HepG2 (cell line): ENCODE measurements at regions not wholly inside any gene's neighbourhood (a gene's known extent, or its start where the extent isn't known, plus 50 kb on each side); places are given as distances from the start of the nearest gene placed in this dataset.
A peak's percentile ranks its signal among the peaks of the same experiment; 100 is the strongest.

Experiments used
- ATAC-seq: fragments of 200-7000 bp; cut with Tn5 transposase; 3 replicates; pipeline ENCODE4 v1.9.1; 2020; ENCODE audit warnings: mild to moderate bottlenecking, moderate library complexity
- BruUV-seq: library from RNA; stranded (reverse); fragments of 400-500 nt; replicated peaks from 2 replicates; lab custom pipeline; 2021; lab: Mats Ljungman, UMichigan
- CTCF ChIA-PET: fragments of 300-600 bp; formaldehyde crosslinking; extraction: SDS; loops from one replicate; lab custom pipeline; 2021; ENCODE audit warnings: low total read pairs, inconsistent platforms, low intra/inter-chr PET ratio; lab: Yijun Ruan, JAX
- POLR2A ChIA-PET: fragments of 350-600 bp; sonication (Branson Sonifier 250); formaldehyde crosslinking; loops from one replicate; lab custom pipeline; 2020; ENCODE audit warnings: antibody characterized with exemption, inconsistent platforms; lab: Yijun Ruan, JAX
- DNase-seq: peaks from one replicate; pipeline ENCODE4 v3.0.0-alpha.2; 2015; ENCODE audit warnings: low spot score
- FAIRE-seq: peaks from 3 replicates; lab custom pipeline; 2011; peaks lifted over from hg19 to GRCh38; lab: Jason Lieb, UNC
- H2AFZ ChIP-seq: one replicate; pipeline ENCODE4 v1.6.1; 2011; ENCODE audit warnings: low read length, inconsistent platforms
- H3K27ac ChIP-seq: fragments of 300-600 bp; 3 replicates; pipeline ENCODE4 v1.8.0; 2011; ENCODE audit warnings: mixed run types, mild to moderate bottlenecking, mixed read lengths, low read length, inconsistent platforms; ENCODE audit not compliant: insufficient read depth; ENCODE audit errors: extremely low read length
- H3K27me3 ChIP-seq, 2 experiments: fragments of 200-600 bp in 1 of 2; 2 replicates in 1 of 2; 3 replicates in 1 of 2; pipeline versions ENCODE4 v1.6.0 to v1.8.0; 2011; ENCODE audit warnings: low read length in 2 of 2, mild to moderate bottlenecking in 2 of 2, moderate library complexity in 2 of 2, inconsistent platforms in 1 of 2; ENCODE audit not compliant: insufficient read depth in 2 of 2, control insufficient read depth in 1 of 2
- H3K36me3 ChIP-seq, 2 experiments: fragments of 200-600 bp in 1 of 2; replicated peaks in 1 of 2; 2 replicates in 1 of 2; 3 replicates in 1 of 2; pipeline versions ENCODE4 v1.5.1 to v1.8.0; 2011; ENCODE audit warnings: low read length in 2 of 2, inconsistent platforms in 1 of 2; ENCODE audit not compliant: insufficient read depth in 2 of 2, control insufficient read depth in 1 of 2
- H3K4me1 ChIP-seq: 2 replicates; pipeline ENCODE4 v1.5.1; 2012; ENCODE audit warnings: low read length, inconsistent platforms; ENCODE audit not compliant: insufficient read depth
- H3K4me2 ChIP-seq: 2 replicates; pipeline ENCODE4 v1.6.0; 2011; ENCODE audit warnings: low read depth, low read length, inconsistent platforms
- H3K4me3 ChIP-seq, 3 experiments: fragments of 200-600 bp in 1 of 3; sonication (generic), shearing (Covaris generic) in 1 of 3; replicated peaks in 1 of 3; 2 replicates each; pipeline ENCODE4 v1.5.1; 2011 to 2016; ENCODE audit warnings: low read length in 3 of 3, inconsistent platforms in 2 of 3, low read depth in 2 of 3, mild to moderate bottlenecking in 2 of 3, control low read depth in 1 of 3, mixed read lengths in 1 of 3; ENCODE audit not compliant: insufficient read depth in 1 of 3
- H3K79me2 ChIP-seq: one replicate; pipeline ENCODE4 v1.6.1; 2011; ENCODE audit warnings: low read length, inconsistent platforms; ENCODE audit not compliant: insufficient read depth
- H3K9ac ChIP-seq: 2 replicates; pipeline ENCODE4 v1.6.0; 2011; ENCODE audit warnings: mild to moderate bottlenecking, low read depth, low read length, inconsistent platforms; ENCODE audit not compliant: insufficient read depth
- H3K9me3 ChIP-seq: 2 replicates; pipeline ENCODE4 v1.5.1; 2012; ENCODE audit warnings: mild to moderate bottlenecking, low read length
- H4K20me1 ChIP-seq: 2 replicates; pipeline ENCODE4 v1.6.0; 2011; ENCODE audit warnings: inconsistent platforms, mild to moderate bottlenecking, low read length, moderate library complexity; ENCODE audit not compliant: insufficient read depth
- MAFF ChIP-seq: IDR thresholded peaks from 2 replicates; pipeline ENCODE4 v1.6.1; 2011; ENCODE audit warnings: low read depth, low read length, improper control_type of control experiment
- MAFK ChIP-seq, 2 experiments: IDR thresholded peaks in 1 of 2; conservative IDR thresholded peaks in 1 of 2; 2 replicates each; pipeline ENCODE4 v1.6.1; 2011; ENCODE audit warnings: improper control_type of control experiment in 2 of 2, low read length in 2 of 2
- POLR2AphosphoS5 ChIP-seq: IDR thresholded peaks from 2 replicates; pipeline ENCODE4 v1.6.1; 2012; ENCODE audit warnings: low read depth, low read length
- STAG1 ChIP-seq: sonication (generic); formaldehyde crosslinking; IDR thresholded peaks from 2 replicates; pipeline ENCODE4 v1.4.0; 2020; ENCODE audit warnings: missing genetic modification reagents
- ZNF724P ChIP-seq: sonication (generic); formaldehyde crosslinking; IDR thresholded peaks from 2 replicates; pipeline ENCODE4 v1.8.0; 2022; ENCODE audit warnings: missing genetic modification reagents, borderline replicate concordance
- WGBS: methylation state at CpG from one replicate; pipeline ENCODE4 v1.1.6; 2017; ENCODE audit warnings: low lambda C conversion rate; 5-methylcytosine and 5-hydroxymethylcytosine counted together
- in situ Hi-C: cut with HindIII; loops from 2 replicates; pipeline ENCODE4 v1.10.0; 2017; ENCODE audit warnings: low pct_unique_long_range_greater_than_20kb; ENCODE audit not compliant: extremely low pct_ligation_motif_present
- intact Hi-C: fragments of 100-400 bp; cut with micrococcal nuclease; formaldehyde crosslinking; loops from one replicate; pipeline ENCODE4 v1.10.0; 2022; ENCODE audit not compliant: unreplicated experiment
- TF ChIP-seq, protein P1 (sequence below): sonication (generic); formaldehyde crosslinking; IDR thresholded peaks from 2 replicates; pipeline ENCODE4 v1.4.0; 2020; ENCODE audit warnings: missing genetic modification reagents, borderline replicate concordance

DNA sequence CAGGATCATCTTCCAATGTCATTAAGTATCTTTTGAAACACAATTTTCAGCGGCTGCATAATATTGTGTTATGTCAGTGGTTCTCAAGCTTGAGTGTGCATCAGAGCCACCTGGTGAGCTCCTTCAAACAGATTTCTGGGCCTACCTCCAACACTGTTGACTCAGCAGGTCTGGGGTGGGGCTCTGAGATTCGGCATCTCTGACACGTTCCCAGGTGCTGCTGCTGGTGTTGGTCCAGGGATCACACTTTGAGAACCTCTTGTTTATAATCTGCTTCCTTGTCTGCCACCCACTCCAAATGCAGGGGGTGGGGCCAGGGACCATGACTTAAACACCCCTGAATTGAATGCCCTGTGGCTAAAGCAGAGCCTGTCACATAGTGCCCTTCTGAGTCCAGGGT, 73.8 kb upstream of the HNF1B start:
- in situ Hi-C loops (no loop called here), intact Hi-C loops (loop anchor here (5.0 kb wide), 1 partner anchor 291 kb away; no protein-coding TSS in a partner anchor)
- Histone ChIP-seq H3K36me3 (no peaks in the 10 kb centered on the region), H4K20me1 (no peaks in the 10 kb centered on the region), H3K4me2 (no peak overlapping the region), H3K27ac (no peak overlapping the region), H3K4me1 (peaks cover 29% of the 10 kb centered on the region), H3K4me3 (no peak overlapping the region), H2AFZ (no peak overlapping the region), H3K79me2 (no peaks in the 10 kb centered on the region), H3K27me3 (peaks cover 0 to 5% of the 10 kb centered on the region in 2 experiments; a peak in 3 of 5 replicates), H3K9ac (no peak overlapping the region), H3K9me3 (no peaks in the 10 kb centered on the region)
- FAIRE-seq (no peak), ATAC-seq (no peak), DNase-seq (no peak)
- under 1% methylated on average over 3 of the region's 3 CpGs for WGBS
- TF ChIP-seq ZNF724P (CRISPR knock-in tag) (no peak), MAFF (0 out of 2 replicates have a peak, but pooled peaks have one; percentile 23), MAFK (conservative IDR thresholded peaks at IDR 0.05 in 1 of 2, IDR thresholded peaks at IDR 0.05 in 1 of 2; ENCODE audit: low read length in 2 of 2) (peak; percentile 28 to 46; a peak in 3 of 4 replicates)
- TF ChIP-seq, protein P1, sequence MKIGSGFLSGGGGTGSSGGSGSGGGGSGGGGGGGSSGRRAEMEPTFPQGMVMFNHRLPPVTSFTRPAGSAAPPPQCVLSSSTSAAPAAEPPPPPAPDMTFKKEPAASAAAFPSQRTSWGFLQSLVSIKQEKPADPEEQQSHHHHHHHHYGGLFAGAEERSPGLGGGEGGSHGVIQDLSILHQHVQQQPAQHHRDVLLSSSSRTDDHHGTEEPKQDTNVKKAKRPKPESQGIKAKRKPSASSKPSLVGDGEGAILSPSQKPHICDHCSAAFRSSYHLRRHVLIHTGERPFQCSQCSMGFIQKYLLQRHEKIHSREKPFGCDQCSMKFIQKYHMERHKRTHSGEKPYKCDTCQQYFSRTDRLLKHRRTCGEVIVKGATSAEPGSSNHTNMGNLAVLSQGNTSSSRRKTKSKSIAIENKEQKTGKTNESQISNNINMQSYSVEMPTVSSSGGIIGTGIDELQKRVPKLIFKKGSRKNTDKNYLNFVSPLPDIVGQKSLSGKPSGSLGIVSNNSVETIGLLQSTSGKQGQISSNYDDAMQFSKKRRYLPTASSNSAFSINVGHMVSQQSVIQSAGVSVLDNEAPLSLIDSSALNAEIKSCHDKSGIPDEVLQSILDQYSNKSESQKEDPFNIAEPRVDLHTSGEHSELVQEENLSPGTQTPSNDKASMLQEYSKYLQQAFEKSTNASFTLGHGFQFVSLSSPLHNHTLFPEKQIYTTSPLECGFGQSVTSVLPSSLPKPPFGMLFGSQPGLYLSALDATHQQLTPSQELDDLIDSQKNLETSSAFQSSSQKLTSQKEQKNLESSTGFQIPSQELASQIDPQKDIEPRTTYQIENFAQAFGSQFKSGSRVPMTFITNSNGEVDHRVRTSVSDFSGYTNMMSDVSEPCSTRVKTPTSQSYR (CRISPR knock-in tag) = no peak
- POLR2A ChIA-PET = no interaction called here
- no TSS peak for BruUV-seq
- CTCF ChIA-PET = no interaction called here

DNA sequence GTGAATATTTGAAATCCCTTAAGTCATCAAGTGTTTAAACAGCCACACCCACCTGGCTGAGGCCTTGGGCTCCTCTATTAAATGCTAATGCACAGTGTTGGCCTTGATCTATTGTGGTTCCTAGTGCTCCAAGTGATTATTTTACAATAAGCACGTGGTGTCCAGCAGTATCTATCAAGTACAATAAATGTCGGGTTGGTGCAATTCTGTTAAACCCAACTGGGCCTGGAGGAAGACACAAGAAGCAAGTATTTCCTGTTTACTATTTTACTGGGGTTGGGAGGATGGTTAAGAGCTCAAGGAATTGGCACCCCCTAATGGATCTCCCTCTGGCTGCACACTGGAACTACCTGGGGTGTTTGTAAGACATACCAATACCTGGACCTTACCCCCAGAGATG, 72.1 kb upstream of the HNF1B start:
- DNase-seq (no peak), ATAC-seq (peak; percentile 55; the same call in 1 of the 3 replicates), FAIRE-seq (no peak)
- ChIA-PET CTCF (interaction anchor here (0.8 to 2.1 kb wide), 2 partner anchors 116 to 167 kb away, joined by 3 to 9 read pairs; no protein-coding TSS in a partner anchor), POLR2A (interaction anchor here (1.3 to 1.5 kb wide), 3 partner anchors 73 to 167 kb away, joined by 3 to 6 read pairs (median 6); no protein-coding TSS in a partner anchor)
- in situ Hi-C loops (no loop called here), intact Hi-C loops (loop anchor here (1.0 to 5.0 kb wide), 2 partner anchors 167 to 290 kb away; no protein-coding TSS in a partner anchor)
- BruUV-seq = no TSS peak
- Histone ChIP-seq H3K27ac (no peak overlapping the region), H3K4me3 (no peak overlapping the region), H4K20me1 (no peaks in the 10 kb centered on the region), H3K4me1 (peaks cover 29% of the 10 kb centered on the region), H3K27me3 (peaks cover 0 to 6% of the 10 kb centered on the region in 2 experiments; a peak in 3 of 5 replicates), H3K36me3 (no peaks in the 10 kb centered on the region), H3K9me3 (no peaks in the 10 kb centered on the region), H3K4me2 (0 out of 2 replicates have a peak overlapping the region, but pooled peaks have one; percentile 39), H2AFZ (no peak overlapping the region), H3K79me2 (no peaks in the 10 kb centered on the region), H3K9ac (no peak overlapping the region)
- 0% methylated on average over 2 of the region's 2 CpGs for WGBS
- TF ChIP-seq STAG1 = peak; percentile 26
- TF ChIP-seq POLR2AphosphoS5 = no peak
